ENCODE measurements at regions not wholly inside any gene's neighbourhood (a gene's known extent, or its start where the extent isn't known, plus 50 kb on each side); places are given as distances from the start of the nearest gene placed in this dataset.
"Not testable (repeated sequence)": the region's sequence is repeated elsewhere in the genome, so short reads cannot be mapped to it uniquely, and the experiment has no call there.

- DNase-seq (ENCODE audit: low spot score), result no peak
Observed at GRCh38 chr6:15927531-15928225, 201.2 kb upstream of the MYLIP start.

DNA sequence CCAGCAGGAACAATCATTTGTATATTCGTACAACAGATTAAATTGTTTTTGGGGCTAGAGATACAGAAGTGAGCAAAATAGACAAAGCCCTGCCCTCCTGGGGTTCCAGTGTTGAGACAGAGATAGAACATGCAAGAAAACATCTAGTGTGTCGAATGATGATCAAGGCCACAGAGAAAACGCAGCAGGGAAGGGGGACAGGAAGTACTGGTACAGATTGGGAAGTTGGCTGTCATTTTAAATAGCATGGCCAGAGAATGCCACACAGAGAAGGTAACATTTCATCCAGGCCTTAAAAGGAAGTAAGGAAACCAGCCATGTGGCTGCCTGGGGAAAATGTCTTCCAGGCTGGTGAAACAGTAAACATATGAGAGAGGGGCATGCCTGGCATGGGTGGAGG is 202.6 kb upstream of the MYLIP start:
- no peak for DNase-seq (ENCODE audit: low spot score)

DNA sequence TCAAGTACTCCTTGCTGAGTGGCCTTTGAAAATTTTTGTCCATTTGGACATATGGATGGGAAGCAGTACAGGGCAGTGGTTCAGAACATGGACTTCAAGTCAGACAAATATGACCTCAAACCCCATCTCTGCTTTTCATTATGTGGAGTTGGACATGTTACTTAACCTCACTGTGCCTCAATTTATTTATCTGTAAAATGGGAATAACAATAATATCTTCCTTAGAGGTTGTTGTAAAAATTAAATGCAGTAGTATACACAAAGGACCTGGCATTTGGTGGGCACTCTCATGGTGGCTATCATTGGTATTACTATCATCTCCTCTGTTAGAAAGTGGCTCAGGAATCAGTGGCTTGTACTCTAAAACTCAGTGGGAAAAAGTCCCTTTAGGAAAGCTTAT is 204.0 kb upstream of the MYLIP start:
- DNase-seq (ENCODE audit: low spot score), result no peak

DNA sequence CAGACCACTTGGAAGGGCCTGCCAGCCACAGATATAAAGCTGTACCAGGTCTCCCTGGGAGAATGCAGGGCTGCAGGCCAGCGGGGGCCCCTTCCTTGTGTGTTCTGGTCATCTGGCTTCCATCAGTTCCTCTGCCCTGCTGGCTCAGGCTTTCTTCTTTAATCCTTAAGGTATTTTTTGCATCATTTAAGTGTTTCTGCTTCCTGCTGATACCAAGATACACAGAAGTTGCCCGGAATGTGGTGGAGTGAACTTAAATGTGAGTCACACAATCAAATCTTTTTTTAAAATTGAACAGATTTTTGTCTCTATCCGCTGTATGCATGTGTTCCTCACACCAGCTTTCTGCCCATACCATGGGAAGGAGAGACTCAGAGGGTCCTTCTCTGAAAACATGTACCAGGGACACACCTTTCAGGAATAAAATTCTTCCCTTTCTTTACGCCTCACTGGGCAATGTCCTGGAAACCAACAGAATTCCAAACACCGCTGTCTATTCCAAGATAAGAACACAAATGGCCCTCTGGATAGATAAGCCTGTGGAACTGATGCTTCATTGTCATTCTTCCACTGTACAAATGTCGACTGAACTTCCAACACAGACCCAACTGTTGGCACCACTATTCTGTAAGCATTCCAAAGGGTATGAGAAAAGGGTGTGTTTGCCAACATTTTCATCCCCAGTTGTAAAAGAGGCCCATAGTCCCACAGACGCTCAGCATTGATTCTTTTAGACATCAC is 206.2 kb upstream of the MYLIP start:
- no peak for DNase-seq (ENCODE audit: low spot score)

DNA sequence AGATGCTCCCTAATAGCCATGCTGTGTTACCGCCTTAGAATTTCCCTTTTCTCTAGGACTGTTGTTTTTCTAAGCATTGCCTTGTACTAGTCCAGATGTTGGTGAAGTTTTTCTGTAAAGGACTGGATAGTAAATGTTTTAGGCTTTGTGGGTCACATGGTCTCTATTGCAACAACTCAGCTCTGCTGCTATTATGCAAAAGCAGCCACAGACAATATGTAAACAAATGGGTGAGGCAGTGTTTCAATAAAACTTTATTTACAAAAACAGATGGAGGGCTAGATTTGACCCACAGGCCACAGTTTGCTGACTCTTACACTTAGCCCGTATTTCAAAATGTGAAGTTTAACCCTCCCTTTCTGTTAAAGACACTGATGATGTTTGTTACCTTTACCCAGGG is 207.6 kb upstream of the MYLIP start:
- DNase-seq (ENCODE audit: low spot score), result no peak

DNA sequence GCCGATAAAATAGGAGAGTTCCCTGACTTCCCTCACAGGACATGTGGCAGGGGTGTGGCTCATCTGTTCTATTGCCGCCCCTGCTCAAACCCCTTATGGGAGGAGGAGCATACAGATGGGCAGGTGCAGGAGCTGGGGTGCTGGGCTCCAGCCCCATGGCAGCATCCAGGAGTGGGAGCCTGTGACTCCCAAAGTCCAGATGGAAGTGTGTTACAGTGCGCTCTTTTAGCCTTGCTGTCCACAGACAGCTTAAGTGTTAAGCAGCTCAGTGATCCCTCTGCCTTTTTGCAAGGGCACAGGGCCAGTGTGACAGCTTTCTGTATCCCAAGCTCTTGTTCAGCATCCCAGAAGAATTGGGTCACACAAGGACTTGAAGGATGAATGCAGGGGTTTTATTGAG is 212.3 kb upstream of the MYLIP start:
- no peak for DNase-seq (ENCODE audit: low spot score)

DNA sequence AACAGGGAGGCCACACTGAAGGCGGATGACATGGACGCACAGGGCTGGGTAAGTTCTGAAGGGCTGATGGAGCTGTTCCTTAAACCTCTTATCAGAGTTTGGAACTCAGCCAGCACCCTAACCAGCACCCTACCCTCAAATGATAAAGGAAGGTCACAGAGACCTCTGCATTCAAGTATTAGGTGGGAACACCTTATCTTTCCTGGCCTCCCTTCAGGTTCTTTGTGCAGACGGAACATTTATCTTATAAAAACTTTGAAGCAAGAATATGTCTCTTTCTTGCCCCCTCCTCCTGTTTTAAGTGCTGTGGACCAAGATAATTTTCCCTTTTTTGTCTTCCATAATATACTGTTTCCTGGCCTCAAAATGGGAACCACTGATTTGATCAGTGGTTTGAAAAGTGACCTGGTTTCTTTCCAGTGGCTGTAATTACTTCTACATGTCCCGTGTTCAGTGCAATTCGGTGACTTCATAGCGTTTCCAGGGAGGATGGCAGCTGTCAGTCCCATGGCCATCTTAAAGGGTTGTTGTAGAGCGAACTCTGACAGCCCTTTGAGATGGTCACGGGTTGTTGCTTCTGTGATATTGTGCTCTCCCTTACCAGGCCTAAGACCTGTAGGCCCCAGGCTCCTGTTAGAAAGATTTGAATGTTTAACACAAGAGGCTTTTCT is 213.2 kb upstream of the MYLIP start:
- no peak for DNase-seq (ENCODE audit: low spot score)

- no peak for DNase-seq (ENCODE audit: low spot score)
Observed at GRCh38 chr6:15914553-15914952, 214.3 kb upstream of the MYLIP start.

DNA sequence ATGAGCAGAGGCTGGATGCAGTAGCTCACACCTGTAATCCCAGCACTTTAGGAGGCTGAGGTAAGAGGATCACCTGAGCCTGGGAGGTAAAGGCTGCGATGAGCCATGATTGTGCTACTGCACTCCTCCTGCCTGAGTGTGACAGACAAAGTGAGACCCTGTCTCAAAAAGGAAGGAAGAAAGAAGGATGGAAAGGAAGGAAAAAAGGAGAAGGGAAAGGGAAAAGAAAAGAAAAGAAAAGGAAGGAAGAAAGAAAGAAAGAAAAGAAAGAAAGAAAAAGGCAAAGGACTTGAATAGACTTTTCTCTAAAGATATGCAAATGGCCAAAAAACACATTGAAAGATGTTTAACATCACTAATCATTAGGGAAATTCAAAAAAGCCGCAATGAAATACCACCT is 215.3 kb upstream of the MYLIP start:
- DNase-seq (ENCODE audit: low spot score), result no peak

DNA sequence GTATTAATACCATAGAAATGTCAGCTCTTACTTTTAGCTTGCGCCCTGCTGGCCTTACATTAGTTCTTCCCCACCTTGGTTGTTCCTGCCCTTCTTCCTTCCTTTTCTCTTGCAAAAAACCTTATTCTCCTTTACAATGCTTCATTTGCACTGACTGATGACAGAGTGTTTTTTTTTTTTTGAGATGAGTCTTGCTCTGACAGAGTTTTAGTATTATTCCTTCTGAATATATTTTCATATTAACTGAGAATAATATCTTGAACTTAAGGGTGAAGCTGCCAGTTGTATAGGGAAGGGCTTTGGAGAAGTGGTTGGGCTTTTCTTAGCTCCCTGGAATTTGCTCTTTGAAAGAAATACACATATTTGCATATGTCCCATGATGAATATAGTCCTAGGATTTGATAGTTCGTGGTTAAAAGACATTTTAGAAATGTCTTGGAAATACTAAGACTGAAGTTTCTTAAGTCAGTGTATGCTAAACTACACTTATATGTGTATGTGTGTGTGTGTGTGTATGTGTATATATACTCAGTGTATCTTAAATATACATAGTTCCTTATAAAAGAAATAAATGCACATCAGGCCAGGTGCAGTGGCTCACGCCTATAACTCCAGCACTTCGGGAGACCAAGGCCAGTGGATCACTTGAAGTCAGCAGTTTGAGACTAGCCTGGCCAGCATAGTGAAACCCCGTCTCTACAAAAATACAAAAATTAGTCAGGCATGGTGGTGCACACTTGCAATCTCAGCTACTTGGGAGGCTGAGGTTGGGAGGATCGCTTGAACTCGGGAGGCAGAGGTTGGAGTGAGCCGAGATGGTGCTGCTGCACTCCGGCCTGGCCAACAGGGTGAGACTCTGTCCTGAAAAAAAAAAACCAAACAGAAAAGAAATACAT is 216.1 kb upstream of the MYLIP start:
- no peak for DNase-seq (ENCODE audit: low spot score)

- no peak for DNase-seq (ENCODE audit: low spot score)
Observed at GRCh38 chr6:15911753-15912504, 217.0 kb upstream of the MYLIP start.

- DNase-seq (ENCODE audit: low spot score), result no peak
Observed at GRCh38 chr6:15909290-15910070, 219.4 kb upstream of the MYLIP start.

DNA sequence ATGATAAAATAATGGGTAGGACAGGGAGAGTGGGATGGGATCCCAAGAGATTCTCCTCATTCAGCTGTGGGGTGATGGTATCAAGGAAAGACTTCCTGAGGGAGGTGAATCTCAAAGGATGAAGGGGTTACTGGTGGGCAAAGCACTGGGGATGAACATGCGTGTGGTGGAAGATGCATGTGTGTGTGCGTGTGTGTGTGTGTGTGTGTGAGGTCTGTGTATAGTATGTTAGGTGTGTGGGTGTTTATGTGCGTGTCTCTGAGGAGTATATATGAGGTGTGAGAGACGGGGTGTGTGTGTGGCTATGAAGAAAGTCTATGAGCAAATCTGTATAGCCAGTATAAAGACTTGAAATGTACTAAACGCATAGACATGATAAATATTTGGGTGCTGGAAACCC is 220.0 kb upstream of the MYLIP start:
- DNase-seq (ENCODE audit: low spot score), result no peak

DNA sequence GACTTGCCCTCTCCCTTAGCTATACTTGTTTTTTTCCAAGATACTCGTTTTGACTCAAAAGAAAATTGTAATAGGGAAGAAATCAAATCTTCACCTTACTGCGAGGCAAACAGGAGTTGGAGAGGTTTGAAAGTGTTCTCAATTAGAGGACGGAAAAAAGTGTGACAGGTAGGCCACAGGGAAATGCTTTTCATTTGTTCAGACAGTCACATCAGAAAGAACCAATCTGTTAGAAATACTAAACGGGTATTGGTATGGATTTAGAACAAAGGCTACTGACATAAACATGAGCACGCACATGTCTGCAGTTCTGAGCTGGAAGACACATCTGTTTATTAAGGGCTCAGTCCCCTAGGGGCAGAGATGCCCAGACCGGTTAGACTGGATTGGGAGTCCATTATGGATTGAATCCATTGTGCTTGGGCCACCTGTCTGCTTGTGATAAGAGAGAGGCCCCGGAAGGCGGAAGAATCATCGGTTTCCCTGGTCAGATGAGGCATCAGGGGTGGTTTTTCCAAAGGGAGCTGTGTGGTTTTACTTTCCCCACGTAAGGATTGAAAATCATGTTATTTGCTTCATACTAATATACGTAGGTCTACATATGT is 220.9 kb upstream of the MYLIP start:
- no peak for DNase-seq (ENCODE audit: low spot score)

GRCh38 chr6:15907220-15907913 is 221.5 kb upstream of the MYLIP start:
- not testable (repeated sequence) for DNase-seq (ENCODE audit: low spot score)

DNA sequence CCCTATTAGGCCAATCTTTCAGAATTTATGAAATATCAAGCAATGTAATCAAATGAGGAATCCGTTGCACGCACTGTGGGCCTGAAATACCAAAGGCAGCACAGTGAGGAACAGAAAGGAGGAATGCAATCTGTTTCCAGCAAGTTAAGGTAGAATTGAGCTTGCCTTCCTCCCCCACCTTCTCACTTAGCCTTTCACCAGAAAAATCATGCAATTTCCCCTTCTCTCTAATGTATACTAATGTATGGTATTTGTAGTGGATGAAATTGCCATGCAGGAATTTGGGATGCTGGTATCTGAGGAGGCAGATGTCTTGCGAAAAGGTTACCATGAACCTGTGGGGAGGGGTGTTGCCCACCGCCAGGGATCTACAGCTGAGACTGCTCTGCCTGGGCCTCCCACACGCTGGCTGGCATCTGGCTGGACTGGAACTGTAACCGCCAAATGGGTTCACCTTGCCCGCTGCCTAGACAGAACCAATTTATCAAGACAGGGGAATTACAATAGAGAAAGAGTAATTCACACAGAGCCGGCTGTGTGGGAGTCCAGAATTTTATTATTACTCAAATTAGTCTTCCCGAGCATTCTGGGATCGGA is 222.4 kb upstream of the MYLIP start:
- no peak for DNase-seq (ENCODE audit: low spot score)

DNA sequence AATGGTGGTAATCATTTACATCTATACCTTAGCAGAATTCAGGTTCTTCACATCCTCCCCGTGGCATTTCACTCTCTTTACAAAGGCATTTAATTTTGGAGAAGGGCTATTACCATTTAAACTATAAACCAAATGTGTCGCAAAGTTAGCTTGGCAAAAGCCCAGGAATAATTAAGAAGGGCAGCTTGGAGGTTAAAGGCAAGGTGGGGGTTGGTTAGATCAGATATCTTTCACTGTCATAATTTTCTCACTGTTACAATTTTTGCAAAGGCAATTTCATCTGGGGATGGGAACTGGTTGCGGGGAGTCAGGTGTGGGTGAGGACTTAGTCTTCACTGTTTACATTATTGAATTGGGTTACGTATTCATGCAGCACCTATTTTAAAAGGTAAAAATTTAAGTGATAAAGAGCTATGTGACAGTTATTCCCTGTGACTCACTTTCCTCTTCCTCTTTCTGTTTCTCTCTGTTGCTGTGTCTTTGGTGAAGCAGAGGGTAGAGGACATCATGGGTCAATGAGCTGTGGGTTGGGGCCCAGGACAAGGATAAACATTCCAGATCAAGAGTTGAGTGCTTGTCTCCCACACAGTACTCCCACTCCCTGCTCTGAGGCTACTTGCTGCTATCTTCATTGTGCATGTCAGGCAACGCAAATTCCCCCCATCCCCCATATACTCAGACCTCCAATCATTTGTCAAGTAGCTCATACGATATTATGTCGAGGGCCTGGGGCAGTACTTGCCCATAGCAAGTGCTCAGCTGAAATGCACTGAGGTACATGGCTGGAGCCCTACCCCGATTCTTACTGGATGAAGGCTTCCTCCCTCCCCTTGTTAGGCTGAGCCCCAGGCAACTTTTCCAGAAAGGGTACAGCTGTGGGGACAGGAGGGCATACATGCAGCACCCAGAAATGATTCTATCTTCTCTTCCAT is 223.1 kb upstream of the MYLIP start:
- no peak for DNase-seq (ENCODE audit: low spot score)

Data from Ammon's horn (tissue), 1 donor.